A549 (cell line): ENCODE measurements at regions not wholly inside any gene's neighbourhood (a gene's known extent, or its start where the extent isn't known, plus 50 kb on each side); places are given as distances from the start of the nearest gene placed in this dataset.

Source experiments
- ATAC-seq, 2 experiments: fragments of 200-7000 bp in 1 of 2; fragments of >200 bp in 1 of 2; cut with Nextera tagmentation in 1 of 2; cut with Tn5 transposase in 1 of 2; 3 replicates each; pipeline versions ENCODE4 v1.8.0 to v1.9.1; 2018 to 2020; ENCODE audit warnings: mild to moderate bottlenecking in 1 of 2, moderate library complexity in 1 of 2
- CTCF ChIA-PET: fragments of 300-600 bp; sonication (Branson Sonifier 250); formaldehyde crosslinking; extraction: SDS; loops from one replicate; lab custom pipeline; 2021; ENCODE audit warnings: antibody characterized with exemption, inconsistent platforms; lab: Yijun Ruan, JAX
- POLR2A ChIA-PET: fragments of 350-600 bp; formaldehyde crosslinking; extraction: SDS; loops from one replicate; lab custom pipeline; 2021; ENCODE audit warnings: antibody characterized with exemption, inconsistent platforms; lab: Yijun Ruan, JAX
- DNase-seq, 2 experiments: peaks; one replicate each; pipeline versions ENCODE4 v3.0.0 to v3.0.0-alpha.2; 2011 to 2016; ENCODE audit warnings: low read depth in 1 of 2, low spot score in 1 of 2
- FAIRE-seq: peaks from 2 replicates; lab custom pipeline; 2011; peaks lifted over from hg19 to GRCh38; lab: Jason Lieb, UNC
- H3K27ac ChIP-seq, 2 experiments: fragments of >200 bp; sonication (Bioruptor Twin); formaldehyde crosslinking; 3 replicates each; pipeline ENCODE4 v1.5.1; 2016 to 2017
- H3K4me1 ChIP-seq: fragments of >200 bp; sonication (Bioruptor Twin); formaldehyde crosslinking; 3 replicates; pipeline ENCODE4 v1.6.1; 2016
- H3K4me2 ChIP-seq: fragments of >200 bp; sonication (Bioruptor Twin); formaldehyde crosslinking; 3 replicates; pipeline ENCODE4 v1.6.1; 2016
- H3K4me3 ChIP-seq: fragments of >200 bp; sonication (Bioruptor Twin); formaldehyde crosslinking; 3 replicates; pipeline ENCODE4 v1.5.1; 2016
- H3K9me3 ChIP-seq: fragments of >200 bp; sonication (Bioruptor Twin); formaldehyde crosslinking; 3 replicates; pipeline ENCODE4 v1.6.1; 2016
- BCL3 ChIP-seq: fragments of >200 bp; sonication (Bioruptor Twin); formaldehyde crosslinking; IDR thresholded peaks from 3 replicates; pipeline ENCODE4 v1.6.1; 2016
- BHLHE40 ChIP-seq: IDR thresholded peaks from 2 replicates; pipeline ENCODE4 v1.6.1; 2012; ENCODE audit warnings: low read depth, low read length, inconsistent platforms
- CBX2 ChIP-seq: fragments of 200-600 bp; sonication (generic); IDR thresholded peaks from 2 replicates; pipeline ENCODE4 v1.6.1; 2016; ENCODE audit warnings: low read depth, mild to moderate bottlenecking, borderline replicate concordance
- CEBPB ChIP-seq, 2 experiments: fragments of >200 bp in 1 of 2; sonication (Bioruptor Twin) in 1 of 2; formaldehyde crosslinking in 1 of 2; IDR thresholded peaks; 2 replicates each; pipeline ENCODE4 v1.6.1; 2012 to 2016
- CHD2 ChIP-seq: fragments of 150-350 bp; IDR thresholded peaks from 2 replicates; pipeline ENCODE4 v1.6.1; 2014; ENCODE audit warnings: low read length; ENCODE audit not compliant: partially characterized antibody
- CHD4 ChIP-seq: fragments of 200-600 bp; sonication (generic); IDR thresholded peaks from 2 replicates; pipeline ENCODE4 v1.6.1; 2016; ENCODE audit warnings: antibody characterized with exemption, mild to moderate bottlenecking, borderline replicate concordance
- EHF ChIP-seq: fragments of 250-450 bp; sonication (Bioruptor Pico); IDR thresholded peaks from 2 replicates; pipeline ENCODE4 v1.5.0; 2020; ENCODE audit warnings: mild to moderate bottlenecking
- EHMT2 ChIP-seq: fragments of 200-600 bp; sonication (generic); IDR thresholded peaks from 2 replicates; pipeline ENCODE4 v1.6.1; 2016; ENCODE audit warnings: antibody characterized with exemption, low read depth, mild to moderate bottlenecking, moderate library complexity
- FOSB ChIP-seq: fragments of 250-450 bp; sonication (Bioruptor Pico); IDR thresholded peaks from 2 replicates; pipeline ENCODE4 v1.5.0; 2020; ENCODE audit warnings: mild to moderate bottlenecking, moderate library complexity
- GATA3 ChIP-seq: IDR thresholded peaks from 2 replicates; pipeline ENCODE4 v1.6.1; 2012; ENCODE audit warnings: borderline replicate concordance
- HDAC2 ChIP-seq: fragments of 200-600 bp; sonication (generic); IDR thresholded peaks from 2 replicates; pipeline ENCODE4 v1.6.1; 2016
- HMGXB4 ChIP-seq: fragments of 250-450 bp; sonication (Bioruptor Pico); IDR thresholded peaks from 2 replicates; pipeline ENCODE4 v1.5.0; 2021; ENCODE audit warnings: mild to moderate bottlenecking, moderate library complexity, borderline replicate concordance
- HOXA7 ChIP-seq: fragments of 250-450 bp; sonication (Bioruptor Pico); IDR thresholded peaks from 2 replicates; pipeline ENCODE4 v1.5.0; 2020; ENCODE audit warnings: mild to moderate bottlenecking, moderate library complexity
- JUNB ChIP-seq: fragments of >200 bp; sonication (Bioruptor Twin); formaldehyde crosslinking; IDR thresholded peaks from 2 replicates; pipeline ENCODE4 v1.6.1; 2016
- KDM1A ChIP-seq: fragments of 200-600 bp; sonication (generic); IDR thresholded peaks from 2 replicates; pipeline ENCODE4 v1.6.1; 2016; ENCODE audit warnings: low read depth, mild to moderate bottlenecking
- MAFK ChIP-seq: fragments of 450-650 bp; IDR thresholded peaks from 2 replicates; pipeline ENCODE4 v1.6.1; 2014; ENCODE audit not compliant: partially characterized antibody
- MYC ChIP-seq: IDR thresholded peaks from 2 replicates; pipeline ENCODE4 v1.6.1; 2012; ENCODE audit warnings: mild to moderate bottlenecking, inconsistent platforms, low read length, improper control_type of control experiment, borderline replicate concordance
- NFE2L2 ChIP-seq: fragments of 150-350 bp; conservative IDR thresholded peaks from 2 replicates; pipeline ENCODE4 v1.6.1; 2014; ENCODE audit warnings: low read length
- PBX3 ChIP-seq: IDR thresholded peaks from 2 replicates; pipeline ENCODE4 v1.6.1; 2012
- PHF8 ChIP-seq: fragments of 200-600 bp; sonication (generic); IDR thresholded peaks from 2 replicates; pipeline ENCODE4 v1.6.1; 2016; ENCODE audit warnings: low read depth, mild to moderate bottlenecking, antibody characterized with exemption, moderate library complexity, borderline replicate concordance
- POLR2A ChIP-seq: IDR thresholded peaks from 2 replicates; pipeline ENCODE4 v1.6.1; 2012; ENCODE audit warnings: mild to moderate bottlenecking, low read length
- POLR2AphosphoS2 ChIP-seq: conservative IDR thresholded peaks from 2 replicates; pipeline ENCODE4 v1.6.1; 2012; ENCODE audit warnings: low read length, improper control_type of control experiment, inconsistent platforms
- RCOR1 ChIP-seq: fragments of 150-350 bp; IDR thresholded peaks from 2 replicates; pipeline ENCODE4 v1.6.1; 2014; ENCODE audit warnings: antibody characterized with exemption, low read length, low read depth
- SREBF2 ChIP-seq: fragments of 450-650 bp; IDR thresholded peaks from 2 replicates; pipeline ENCODE4 v1.6.1; 2014; ENCODE audit warnings: mild to moderate bottlenecking, moderate library complexity
- ZC3H11A ChIP-seq: fragments of 450-650 bp; IDR thresholded peaks from 2 replicates; pipeline ENCODE4 v1.6.1; 2014; ENCODE audit warnings: antibody characterized with exemption, mild to moderate bottlenecking
- ZSCAN20 ChIP-seq: fragments of 250-450 bp; sonication (Bioruptor Pico); IDR thresholded peaks from 2 replicates; pipeline ENCODE4 v1.8.0; 2022; ENCODE audit warnings: mild to moderate bottlenecking, moderate library complexity
- WGBS: methylation state at CpG from one replicate; pipeline ENCODE4 v1.1.6; 2017; ENCODE audit errors: missing lambda C conversion rate; 5-methylcytosine and 5-hydroxymethylcytosine counted together

GRCh38 chr12:97386133-97386581 lies 76.4 kb upstream of the RMST start:
- no peak for TF ChIP-seq CBX2
- no peak for TF ChIP-seq POLR2A
- TF ChIP-seq SREBF2: no peak
- H3K9me3 ChIP-seq: no peaks in the 10 kb centered on the region
- 17% methylated on average over 5 of the region's 5 CpGs for WGBS
- ChIA-PET CTCF (no interaction called here), POLR2A (no interaction called here)
- no peak overlapping the region for H3K4me3 ChIP-seq
- FAIRE-seq (no peak), ATAC-seq (no peak), DNase-seq (no peak)
- no peak overlapping the region for H3K4me2 ChIP-seq
- no peak overlapping the region for H3K27ac ChIP-seq
- no peaks in the 10 kb centered on the region for H3K4me1 ChIP-seq

GRCh38 chr12:97387844-97388243 lies 74.8 kb upstream of the RMST start:
- TF ChIP-seq HMGXB4 (CRISPR knock-in tag) (no peak), CEBPB (IDR thresholded peaks at IDR 0.05) (no peak), CBX2 (no peak), KDM1A (no peak), PHF8 (no peak)
- ATAC-seq: no peak
- H3K9me3 ChIP-seq: no peaks in the 10 kb centered on the region
- 0% methylated on average over 2 of the region's 2 CpGs for WGBS
- POLR2A ChIA-PET: no interaction called here
- CTCF ChIA-PET: no interaction called here
- no peaks in the 10 kb centered on the region for H3K4me1 ChIP-seq
- H3K4me2 ChIP-seq: no peak overlapping the region
- H3K4me3 ChIP-seq: no peak overlapping the region
- no peak overlapping the region for H3K27ac ChIP-seq
- no peak for FAIRE-seq
- DNase-seq: no peak

- Histone ChIP-seq H3K9me3 (no peaks in the 10 kb centered on the region), H3K4me3 (no peak overlapping the region), H3K4me2 (no peak overlapping the region)
- ATAC-seq: no peak
- DNase-seq: no peak
- POLR2A ChIA-PET: no interaction called here
- no peak for TF ChIP-seq ZC3H11A
- TF ChIP-seq CHD4: no peak
- TF ChIP-seq EHMT2: no peak
- no peak for TF ChIP-seq RCOR1
- no peak for TF ChIP-seq EHF (CRISPR knock-in tag)
- no peak for TF ChIP-seq PHF8
- no peak for TF ChIP-seq MAFK
- no peak for TF ChIP-seq BHLHE40
- TF ChIP-seq ZSCAN20 (CRISPR knock-in tag): no peak
- no peak for TF ChIP-seq NFE2L2
- no peak for TF ChIP-seq HOXA7 (CRISPR knock-in tag)
- TF ChIP-seq POLR2AphosphoS2: no peak
- TF ChIP-seq CHD2: no peak
- TF ChIP-seq BCL3: no peak
- no peak for TF ChIP-seq HDAC2
- TF ChIP-seq, all 56 proteins: peak for 0
- no peaks in the 10 kb centered on the region for H3K4me1 ChIP-seq
- CTCF ChIA-PET: interaction anchor here (2.2 kb wide), 1 partner anchor 10 kb away, joined by 9 read pairs; no protein-coding TSS in a partner anchor
- no peak overlapping the region for H3K27ac ChIP-seq
- no peak for FAIRE-seq
- WGBS: 0% methylated on average over 3 of the region's 3 CpGs
Observed at GRCh38 chr12:97394657-97395056, 67.9 kb upstream of the RMST start.

- no peak for TF ChIP-seq MYC
- no peak for TF ChIP-seq PBX3
- no peak for TF ChIP-seq JUNB
- TF ChIP-seq CHD4: no peak
- no peak for TF ChIP-seq GATA3
- TF ChIP-seq ZC3H11A: no peak
- TF ChIP-seq FOSB (CRISPR knock-in tag): no peak
- TF ChIP-seq, all 56 proteins: peak for 0
- Histone ChIP-seq H3K9me3 (no peaks in the 10 kb centered on the region), H3K4me2 (no peak overlapping the region), H3K27ac (no peak overlapping the region), H3K4me3 (no peak overlapping the region), H3K4me1 (no peaks in the 10 kb centered on the region)
- WGBS: 4% methylated on average over 4 of the region's 4 CpGs
- DNase-seq (no peak), FAIRE-seq (no peak), ATAC-seq (no peak)
- POLR2A ChIA-PET: no interaction called here
- CTCF ChIA-PET: interaction anchor here (1.3 kb wide), 1 partner anchor 30 kb away, joined by 3 read pairs; no protein-coding TSS in a partner anchor
Observed at GRCh38 chr12:97397008-97397407, 65.6 kb upstream of the RMST start.
